ENCODE measurements at regions not wholly inside any gene's neighbourhood (a gene's known extent, or its start where the extent isn't known, plus 50 kb on each side); places are given as distances from the start of the nearest gene placed in this dataset.

DNA sequence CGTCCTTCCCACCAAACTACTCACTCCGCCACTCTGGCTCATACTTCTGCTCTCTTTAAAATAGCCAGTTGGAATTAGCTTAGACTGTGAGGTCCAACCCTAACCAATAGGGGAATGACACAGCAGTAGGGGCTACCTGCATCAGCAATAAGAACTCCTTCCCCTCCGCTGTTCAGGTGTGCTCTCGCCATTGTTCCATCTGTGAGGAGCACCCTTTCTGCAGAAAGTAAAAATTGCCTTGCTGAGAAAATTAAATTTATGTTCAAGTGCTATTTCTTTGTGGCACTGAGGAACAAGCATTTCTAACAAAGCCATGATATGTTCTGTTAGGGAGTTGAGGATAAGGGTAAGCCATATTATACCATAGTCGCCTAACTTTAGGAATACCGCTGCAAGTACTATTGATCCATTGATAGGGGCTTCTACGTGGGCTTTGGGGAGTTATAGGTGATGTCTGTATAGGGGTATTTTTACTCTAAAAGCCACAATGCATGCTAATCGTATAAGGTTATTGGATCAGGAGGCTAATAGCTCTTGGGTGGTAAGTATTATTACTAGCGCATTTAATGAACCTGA, 1269.5 kb downstream of the TYW1 start:
- intact Hi-C loops (cut with micrococcal nuclease), result no loop called here
- Histone ChIP-seq H3K9me3 (ENCODE audit: low read length) (0 out of 2 replicates have a peak, but pooled peaks cover 7% of the 10 kb centered on the region), H3K79me2 (ENCODE audit: low read length) (no peaks in the 10 kb centered on the region), H4K20me1 (ENCODE audit: low read length) (no peaks in the 10 kb centered on the region), H3K36me3 (ENCODE audit: low read depth, low read length) (no peaks in the 10 kb centered on the region), H3K9ac (ENCODE audit: low read length) (no peak overlapping the region), H2AFZ (ENCODE audit: low read length) (no peak overlapping the region), H3K4me3 (ENCODE audit: low read length) (no peak overlapping the region), H3K27me3 (ENCODE audit: low read length) (no peaks in the 10 kb centered on the region), H3K9me2 (replicated peaks; ENCODE audit: low read length) (no peaks in the 10 kb centered on the region), H3F3A (ENCODE audit: low read length, unreplicated experiment) (no peaks in the 10 kb centered on the region), H3K27ac (ENCODE audit: low read length) (no peak overlapping the region), H3K4me1 (ENCODE audit: insufficient read depth, low read length) (no peaks in the 10 kb centered on the region), H3K4me2 (ENCODE audit: low read length) (no peak overlapping the region)
- no TSS peak for BruUV-seq (replicated peaks)
- ATAC-seq (no peak), DNase-seq (no peak)
- ChIA-PET CTCF (no interaction called here), POLR2A (ENCODE audit: unreplicated experiment) (no interaction called here)
- TF ChIP-seq EZH2phosphoT487 (IDR thresholded peaks at IDR 0.05; ENCODE audit: borderline replicate concordance, low read length), result no peak

GRCh38 chr7:68267486-68267885, 1270.9 kb downstream of the TYW1 start:
- intact Hi-C loops (cut with micrococcal nuclease), result no loop called here
- Histone ChIP-seq H3K27ac (ENCODE audit: low read length) (no peak overlapping the region), H3K9ac (ENCODE audit: low read length) (no peak overlapping the region), H3K4me2 (ENCODE audit: low read length) (no peak overlapping the region), H3K27me3 (ENCODE audit: low read length) (no peaks in the 10 kb centered on the region), H2AFZ (ENCODE audit: low read length) (no peak overlapping the region), H3K4me1 (ENCODE audit: insufficient read depth, low read length) (no peaks in the 10 kb centered on the region), H3K36me3 (ENCODE audit: low read depth, low read length) (no peaks in the 10 kb centered on the region), H3K4me3 (ENCODE audit: low read length) (no peak overlapping the region), H3F3A (ENCODE audit: low read length, unreplicated experiment) (no peaks in the 10 kb centered on the region), H3K79me2 (ENCODE audit: low read length) (no peaks in the 10 kb centered on the region), H3K9me3 (ENCODE audit: low read length) (0 out of 2 replicates have a peak, but pooled peaks cover 7% of the 10 kb centered on the region), H3K9me2 (replicated peaks; ENCODE audit: low read length) (no peaks in the 10 kb centered on the region), H4K20me1 (ENCODE audit: low read length) (no peaks in the 10 kb centered on the region)
- TF ChIP-seq, protein P1, sequence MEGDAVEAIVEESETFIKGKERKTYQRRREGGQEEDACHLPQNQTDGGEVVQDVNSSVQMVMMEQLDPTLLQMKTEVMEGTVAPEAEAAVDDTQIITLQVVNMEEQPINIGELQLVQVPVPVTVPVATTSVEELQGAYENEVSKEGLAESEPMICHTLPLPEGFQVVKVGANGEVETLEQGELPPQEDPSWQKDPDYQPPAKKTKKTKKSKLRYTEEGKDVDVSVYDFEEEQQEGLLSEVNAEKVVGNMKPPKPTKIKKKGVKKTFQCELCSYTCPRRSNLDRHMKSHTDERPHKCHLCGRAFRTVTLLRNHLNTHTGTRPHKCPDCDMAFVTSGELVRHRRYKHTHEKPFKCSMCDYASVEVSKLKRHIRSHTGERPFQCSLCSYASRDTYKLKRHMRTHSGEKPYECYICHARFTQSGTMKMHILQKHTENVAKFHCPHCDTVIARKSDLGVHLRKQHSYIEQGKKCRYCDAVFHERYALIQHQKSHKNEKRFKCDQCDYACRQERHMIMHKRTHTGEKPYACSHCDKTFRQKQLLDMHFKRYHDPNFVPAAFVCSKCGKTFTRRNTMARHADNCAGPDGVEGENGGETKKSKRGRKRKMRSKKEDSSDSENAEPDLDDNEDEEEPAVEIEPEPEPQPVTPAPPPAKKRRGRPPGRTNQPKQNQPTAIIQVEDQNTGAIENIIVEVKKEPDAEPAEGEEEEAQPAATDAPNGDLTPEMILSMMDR (conservative IDR thresholded peaks at IDR 0.05; ENCODE audit: low read depth, low read length), result no peak
- TF ChIP-seq EZH2phosphoT487 (IDR thresholded peaks at IDR 0.05; ENCODE audit: borderline replicate concordance, low read length) (no peak), EZH2 (IDR thresholded peaks at IDR 0.05; ENCODE audit: low read length, unreplicated experiment) (no peak)
- DNase-seq (no peak), ATAC-seq (no peak)
- CTCF ChIA-PET, result no interaction called here
- BruUV-seq (replicated peaks), result no TSS peak
- POLR2A ChIA-PET (ENCODE audit: unreplicated experiment), result no interaction called here

DNA sequence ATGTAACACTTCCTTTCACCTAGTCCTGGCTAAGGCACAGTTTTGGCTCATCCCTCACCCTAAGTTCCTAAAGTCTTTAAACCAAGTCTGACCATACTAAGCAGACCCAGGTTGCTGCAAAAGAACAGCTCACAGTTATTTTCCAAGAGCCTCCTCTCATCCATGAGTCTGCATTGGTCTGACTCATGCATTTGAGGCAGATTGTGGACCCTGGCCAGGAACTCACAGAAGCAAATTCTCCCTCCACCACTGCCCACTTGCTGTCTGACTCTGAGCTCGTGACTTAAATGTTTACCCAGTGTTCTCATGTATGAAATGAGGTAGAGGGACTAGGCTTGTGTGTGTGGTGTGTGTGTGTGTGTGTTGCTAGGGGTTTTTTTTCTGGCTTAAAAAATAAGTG, 1272.8 kb downstream of the TYW1 start:
- ATAC-seq, result no peak
- Histone ChIP-seq H3K27ac (ENCODE audit: low read length) (no peak overlapping the region), H3K9ac (ENCODE audit: low read length) (no peak overlapping the region), H2AFZ (ENCODE audit: low read length) (no peak overlapping the region), H3K27me3 (ENCODE audit: low read length) (no peaks in the 10 kb centered on the region), H3K4me3 (ENCODE audit: low read length) (no peak overlapping the region), H3K4me1 (ENCODE audit: insufficient read depth, low read length) (no peaks in the 10 kb centered on the region), H3F3A (ENCODE audit: low read length, unreplicated experiment) (no peaks in the 10 kb centered on the region), H3K9me3 (ENCODE audit: low read length) (0 out of 2 replicates have a peak, but pooled peaks cover 7% of the 10 kb centered on the region), H3K79me2 (ENCODE audit: low read length) (no peaks in the 10 kb centered on the region), H4K20me1 (ENCODE audit: low read length) (no peaks in the 10 kb centered on the region), H3K36me3 (ENCODE audit: low read depth, low read length) (no peaks in the 10 kb centered on the region), H3K9me2 (replicated peaks; ENCODE audit: low read length) (no peaks in the 10 kb centered on the region), H3K4me2 (ENCODE audit: low read length) (no peak overlapping the region)
- BruUV-seq (replicated peaks), result no TSS peak
- POLR2A ChIA-PET (ENCODE audit: unreplicated experiment), result no interaction called here
- no peak for TF ChIP-seq EZH2phosphoT487 (IDR thresholded peaks at IDR 0.05; ENCODE audit: borderline replicate concordance, low read length)
- TF ChIP-seq, protein P1 (conservative IDR thresholded peaks at IDR 0.05; ENCODE audit: low read depth, low read length), result no peak
- TF ChIP-seq EZH2 (IDR thresholded peaks at IDR 0.05; ENCODE audit: low read length, unreplicated experiment), result no peak
- CTCF ChIA-PET, result no interaction called here
- DNase-seq, result no peak
- intact Hi-C loops (cut with micrococcal nuclease), result no loop called here
